Hematopoietic multipotent progenitor cell (in vitro differentiated cells): ENCODE measurements at regions not wholly inside any gene's neighbourhood (a gene's known extent, or its start where the extent isn't known, plus 50 kb on each side); places are given as distances from the start of the nearest gene placed in this dataset.
"Not testable (repeated sequence)": the region's sequence is repeated elsewhere in the genome, so short reads cannot be mapped to it uniquely, and the experiment has no call there.

Experiments
- DNase-seq, 3 donors: peaks; one replicate each; pipeline ENCODE4 v3.0.0-alpha.2; 2011 to 2015; ENCODE audit warnings: low read depth in 2 of 3, low spot score in 2 of 3

- no peak for DNase-seq
Measured at GRCh38 chr18:64752707-64753106, 603.8 kb upstream of the LINC00305 start.

DNA sequence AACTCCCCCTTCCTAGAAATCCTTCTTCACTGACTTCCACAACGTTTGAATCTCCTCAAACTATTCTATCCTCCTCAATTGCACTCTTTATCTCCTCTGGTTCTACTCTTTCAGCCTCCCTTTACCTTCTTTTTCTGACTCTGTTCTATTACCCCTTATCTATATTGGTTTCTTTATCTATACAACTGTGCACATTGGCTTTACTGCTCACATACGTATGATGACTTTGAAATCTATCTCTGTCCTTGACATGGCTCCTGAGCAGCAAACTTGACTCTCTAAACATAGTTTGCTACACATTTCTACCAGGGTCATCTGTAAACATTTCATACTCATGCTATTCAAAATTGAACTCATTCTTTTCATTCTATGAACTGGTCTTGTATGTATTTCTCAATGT lies 601.0 kb upstream of the LINC00305 start:
- DNase-seq: no peak

DNA sequence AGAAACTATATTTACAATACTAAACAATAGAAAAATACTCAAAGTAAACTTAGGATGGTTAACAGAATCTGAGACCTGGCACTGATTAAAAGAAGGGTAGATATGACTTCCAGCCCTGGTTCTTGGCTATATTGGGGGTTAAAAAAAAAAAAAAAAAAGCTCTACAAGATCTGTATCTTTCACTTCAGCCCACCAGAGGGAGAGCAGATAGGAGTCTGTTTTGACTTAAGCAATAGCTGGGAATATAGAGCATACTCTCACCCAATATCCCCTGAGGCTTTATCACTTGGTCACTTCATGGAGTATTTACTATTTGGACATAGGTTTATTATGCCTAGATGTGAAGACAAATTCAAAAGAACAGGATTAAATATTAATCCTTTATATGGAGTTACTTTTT lies 598.9 kb upstream of the LINC00305 start:
- DNase-seq: no peak

- no peak for DNase-seq
Measured at GRCh38 chr18:64742898-64743297, 594.0 kb upstream of the LINC00305 start.

GRCh38 chr18:64734063-64734462 lies 585.2 kb upstream of the LINC00305 start:
- no peak for DNase-seq

- DNase-seq: not testable (repeated sequence)
Measured at GRCh38 chr18:64725657-64726056, 576.8 kb upstream of the LINC00305 start.

- DNase-seq: no peak
Measured at GRCh38 chr18:64720781-64721464, 572.0 kb upstream of the LINC00305 start.

DNA sequence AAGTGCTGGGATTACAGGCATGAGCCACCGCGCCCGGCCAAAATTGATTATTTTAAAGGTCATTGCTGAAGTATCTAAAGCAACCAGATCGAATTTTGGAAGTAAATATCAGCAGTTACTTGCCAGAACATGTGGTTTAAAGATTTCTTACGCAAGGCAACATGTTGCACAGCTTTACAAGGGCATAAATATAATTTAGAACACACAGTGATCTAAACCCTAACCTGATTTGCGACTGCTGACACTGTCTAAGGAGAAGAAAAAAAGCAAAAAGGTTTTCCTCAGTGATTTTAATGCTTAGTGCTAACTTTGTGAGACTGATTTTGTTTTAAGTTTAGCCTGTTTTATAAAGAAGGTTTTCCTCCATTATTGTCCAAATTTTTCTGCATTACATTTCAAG lies 569.9 kb upstream of the LINC00305 start:
- no peak for DNase-seq

- no peak for DNase-seq
Measured at GRCh38 chr18:64717026-64717425, 568.1 kb upstream of the LINC00305 start.

GRCh38 chr18:64714086-64714485 lies 565.2 kb upstream of the LINC00305 start:
- DNase-seq: no peak

- DNase-seq: no peak
Measured at GRCh38 chr18:64713284-64713683, 564.4 kb upstream of the LINC00305 start.

GRCh38 chr18:64712035-64712434 lies 563.1 kb upstream of the LINC00305 start:
- no peak for DNase-seq

DNA sequence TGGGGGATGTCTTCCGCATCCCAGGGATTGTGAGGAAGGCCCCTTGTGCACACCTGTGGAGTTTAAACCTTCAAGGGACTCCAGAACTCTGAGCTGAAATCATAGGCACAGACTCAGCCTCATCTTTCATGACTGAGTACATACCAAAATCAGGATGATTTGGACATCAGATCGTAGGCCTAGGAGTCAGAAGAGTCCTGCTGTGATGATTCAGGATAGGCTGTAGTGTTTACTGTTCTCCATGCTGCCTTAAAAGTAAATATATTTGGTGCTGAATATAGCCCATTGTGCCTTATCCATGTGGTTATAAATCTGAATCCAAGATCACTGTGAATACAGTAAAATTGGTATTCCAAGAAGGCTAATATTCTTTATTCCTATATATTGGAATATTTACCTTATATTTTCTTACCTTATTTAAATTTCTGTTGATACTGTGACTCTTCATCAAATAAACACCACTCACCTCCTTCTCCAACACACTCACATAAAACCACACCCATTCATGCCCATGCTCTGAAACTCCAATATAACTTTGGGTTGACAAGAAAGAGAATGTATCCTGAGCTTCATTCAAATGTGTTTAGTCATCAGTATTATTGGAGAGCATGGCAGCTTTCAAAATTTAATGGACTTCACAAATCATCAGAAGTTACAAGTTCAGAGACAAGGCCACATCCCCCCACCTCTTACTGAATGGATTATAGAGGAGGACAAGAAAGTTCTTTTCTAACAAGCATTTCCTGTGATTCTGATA lies 561.4 kb upstream of the LINC00305 start:
- DNase-seq: no peak

GRCh38 chr18:64707052-64707451 lies 558.2 kb upstream of the LINC00305 start:
- peak in 1 of 3 donors; percentile 24 for DNase-seq

- DNase-seq: no peak
Measured at GRCh38 chr18:64699081-64699480, 550.2 kb upstream of the LINC00305 start.

DNA sequence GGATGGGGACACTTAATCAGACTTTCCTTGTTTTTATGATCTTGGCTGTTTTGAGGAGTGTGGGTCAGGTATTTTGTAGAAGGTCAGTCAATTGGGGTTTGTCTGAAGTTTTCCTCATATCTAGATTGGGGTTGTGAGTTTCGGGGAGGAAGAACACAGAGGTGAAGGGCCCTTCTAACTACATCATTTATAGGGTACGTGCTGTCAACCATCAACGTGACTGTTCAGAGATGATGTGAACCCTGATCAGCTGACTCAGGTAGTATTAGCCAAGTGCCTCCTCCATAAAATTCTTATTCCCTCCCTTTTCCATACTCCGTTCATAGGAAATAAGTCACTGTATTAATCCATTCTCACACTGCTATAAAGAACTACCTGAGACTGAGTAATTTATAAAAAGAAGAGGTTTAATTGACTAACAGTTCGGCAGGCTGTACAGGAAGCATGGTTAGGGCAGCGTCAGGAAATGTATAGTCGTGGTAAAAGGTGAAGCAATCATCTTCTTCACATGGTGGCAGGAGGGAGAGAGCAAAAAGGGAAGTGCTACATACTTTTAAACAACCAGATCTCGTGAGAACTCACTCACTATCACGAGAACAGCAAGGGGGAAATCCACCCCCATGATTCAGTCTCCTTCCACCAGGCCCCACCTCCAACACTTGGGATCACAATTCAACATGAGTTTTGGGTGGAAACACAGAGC lies 547.1 kb upstream of the LINC00305 start:
- DNase-seq: peak in 1 of 3 donors; percentile 17

DNA sequence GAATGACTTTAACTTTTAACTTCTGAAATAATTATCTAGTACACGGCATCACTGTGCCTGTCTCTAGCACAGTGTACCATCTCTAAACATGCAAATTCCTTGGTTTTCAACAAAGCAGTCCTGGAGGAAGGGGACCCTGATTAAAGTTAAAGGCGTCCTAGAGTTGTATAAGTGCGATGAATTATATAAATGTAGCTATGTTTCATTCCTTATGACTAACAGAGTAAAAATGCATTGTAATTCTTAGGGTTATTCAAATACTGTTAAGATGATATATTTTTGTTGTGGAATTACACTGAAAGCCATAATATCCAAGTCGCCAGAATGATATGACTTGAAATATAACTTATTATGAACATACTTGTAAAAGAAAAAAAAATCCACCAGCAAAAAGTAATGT lies 544.9 kb upstream of the LINC00305 start:
- DNase-seq: no peak

- DNase-seq: no peak
Measured at GRCh38 chr18:64692826-64693225, 543.9 kb upstream of the LINC00305 start.

- DNase-seq: no peak
Measured at GRCh38 chr18:64679121-64679520, 530.2 kb upstream of the LINC00305 start.

GRCh38 chr18:64678048-64678447 lies 529.2 kb upstream of the LINC00305 start:
- no peak for DNase-seq

DNA sequence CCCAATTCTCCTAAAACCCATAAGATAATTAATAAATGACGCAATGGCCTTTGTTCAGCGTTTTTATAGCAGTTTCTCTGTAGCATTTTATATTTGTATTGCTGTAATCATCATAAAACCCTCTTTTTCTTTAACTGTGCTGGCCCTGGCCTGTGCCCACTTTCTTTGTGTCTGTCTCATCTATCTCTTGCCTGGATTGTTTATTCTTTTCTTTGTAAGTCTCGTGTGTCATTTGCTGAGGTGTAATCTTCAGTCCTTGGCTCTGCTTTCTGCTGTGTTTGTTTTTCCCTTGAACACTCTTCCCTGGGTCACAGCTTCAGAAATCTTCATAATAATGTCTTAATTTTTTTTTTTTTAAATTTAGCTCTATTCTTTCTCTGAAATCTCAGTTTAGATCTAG lies 525.8 kb upstream of the LINC00305 start:
- no peak for DNase-seq

DNA sequence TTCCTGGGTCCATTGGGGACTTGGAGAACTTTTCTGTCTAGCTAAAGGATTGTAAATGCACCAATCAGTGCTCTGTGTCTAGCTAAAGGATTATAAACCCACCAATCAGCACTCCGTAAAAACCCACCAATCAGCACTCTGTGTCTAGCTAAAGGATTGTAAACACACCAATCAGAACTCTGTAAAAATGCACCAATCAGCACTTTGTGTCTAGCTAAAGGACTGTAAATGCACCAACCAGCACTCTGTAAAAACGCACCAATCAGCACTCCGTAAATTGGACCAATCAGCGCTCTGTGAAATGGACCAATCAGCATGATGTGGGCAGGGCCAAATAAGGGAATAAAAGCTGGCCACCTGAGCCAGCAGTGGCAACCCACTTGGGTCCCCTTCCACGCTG lies 522.4 kb upstream of the LINC00305 start:
- not testable (repeated sequence) for DNase-seq
